HepG2 (cell line): ENCODE measurements at regions not wholly inside any gene's neighbourhood (a gene's known extent, or its start where the extent isn't known, plus 50 kb on each side); places are given as distances from the start of the nearest gene placed in this dataset.

ENCODE experiments used
- ATAC-seq: fragments of 200-7000 bp; cut with Tn5 transposase; 3 replicates; pipeline ENCODE4 v1.9.1; 2020; ENCODE audit warnings: mild to moderate bottlenecking, moderate library complexity
- BruUV-seq: library from RNA; stranded (reverse); fragments of 400-500 nt; replicated peaks from 2 replicates; lab custom pipeline; 2021; lab: Mats Ljungman, UMichigan
- CTCF ChIA-PET: fragments of 300-600 bp; formaldehyde crosslinking; extraction: SDS; loops from one replicate; lab custom pipeline; 2021; ENCODE audit warnings: low total read pairs, inconsistent platforms, low intra/inter-chr PET ratio; lab: Yijun Ruan, JAX
- POLR2A ChIA-PET: fragments of 350-600 bp; sonication (Branson Sonifier 250); formaldehyde crosslinking; loops from one replicate; lab custom pipeline; 2020; ENCODE audit warnings: antibody characterized with exemption, inconsistent platforms; lab: Yijun Ruan, JAX
- DNase-seq: peaks from one replicate; pipeline ENCODE4 v3.0.0-alpha.2; 2015; ENCODE audit warnings: low spot score
- FAIRE-seq: peaks from 3 replicates; lab custom pipeline; 2011; peaks lifted over from hg19 to GRCh38; lab: Jason Lieb, UNC
- H2AFZ ChIP-seq: one replicate; pipeline ENCODE4 v1.6.1; 2011; ENCODE audit warnings: low read length, inconsistent platforms
- H3K27ac ChIP-seq: fragments of 300-600 bp; 3 replicates; pipeline ENCODE4 v1.8.0; 2011; ENCODE audit warnings: mixed run types, mild to moderate bottlenecking, mixed read lengths, low read length, inconsistent platforms; ENCODE audit not compliant: insufficient read depth; ENCODE audit errors: extremely low read length
- H3K27me3 ChIP-seq, 2 experiments: fragments of 200-600 bp in 1 of 2; 2 replicates in 1 of 2; 3 replicates in 1 of 2; pipeline versions ENCODE4 v1.6.0 to v1.8.0; 2011; ENCODE audit warnings: low read length in 2 of 2, mild to moderate bottlenecking in 2 of 2, moderate library complexity in 2 of 2, inconsistent platforms in 1 of 2; ENCODE audit not compliant: insufficient read depth in 2 of 2, control insufficient read depth in 1 of 2
- H3K36me3 ChIP-seq, 2 experiments: fragments of 200-600 bp in 1 of 2; replicated peaks in 1 of 2; 2 replicates in 1 of 2; 3 replicates in 1 of 2; pipeline versions ENCODE4 v1.5.1 to v1.8.0; 2011; ENCODE audit warnings: low read length in 2 of 2, inconsistent platforms in 1 of 2; ENCODE audit not compliant: insufficient read depth in 2 of 2, control insufficient read depth in 1 of 2
- H3K4me1 ChIP-seq: 2 replicates; pipeline ENCODE4 v1.5.1; 2012; ENCODE audit warnings: low read length, inconsistent platforms; ENCODE audit not compliant: insufficient read depth
- H3K4me2 ChIP-seq: 2 replicates; pipeline ENCODE4 v1.6.0; 2011; ENCODE audit warnings: low read depth, low read length, inconsistent platforms
- H3K4me3 ChIP-seq, 3 experiments: fragments of 200-600 bp in 1 of 3; sonication (generic), shearing (Covaris generic) in 1 of 3; replicated peaks in 1 of 3; 2 replicates each; pipeline ENCODE4 v1.5.1; 2011 to 2016; ENCODE audit warnings: low read length in 3 of 3, inconsistent platforms in 2 of 3, low read depth in 2 of 3, mild to moderate bottlenecking in 2 of 3, control low read depth in 1 of 3, mixed read lengths in 1 of 3; ENCODE audit not compliant: insufficient read depth in 1 of 3
- H3K79me2 ChIP-seq: one replicate; pipeline ENCODE4 v1.6.1; 2011; ENCODE audit warnings: low read length, inconsistent platforms; ENCODE audit not compliant: insufficient read depth
- H3K9ac ChIP-seq: 2 replicates; pipeline ENCODE4 v1.6.0; 2011; ENCODE audit warnings: mild to moderate bottlenecking, low read depth, low read length, inconsistent platforms; ENCODE audit not compliant: insufficient read depth
- H3K9me3 ChIP-seq: 2 replicates; pipeline ENCODE4 v1.5.1; 2012; ENCODE audit warnings: mild to moderate bottlenecking, low read length
- H4K20me1 ChIP-seq: 2 replicates; pipeline ENCODE4 v1.6.0; 2011; ENCODE audit warnings: inconsistent platforms, mild to moderate bottlenecking, low read length, moderate library complexity; ENCODE audit not compliant: insufficient read depth
- ARID5B ChIP-seq: IDR thresholded peaks from 2 replicates; pipeline ENCODE4 v1.4.0; 2020; ENCODE audit warnings: mild to moderate bottlenecking, missing genetic modification reagents
- FOXJ3 ChIP-seq: sonication (generic); formaldehyde crosslinking; IDR thresholded peaks from 2 replicates; pipeline ENCODE4 v1.4.0; 2020; ENCODE audit warnings: missing genetic modification reagents, mild to moderate bottlenecking, borderline replicate concordance
- GMEB1 ChIP-seq: sonication (generic); formaldehyde crosslinking; IDR thresholded peaks from 2 replicates; pipeline ENCODE4 v1.5.1; 2020; ENCODE audit warnings: missing genetic modification reagents, mild to moderate bottlenecking, borderline replicate concordance
- POLR2G ChIP-seq: fragments of 200-400 bp; formaldehyde crosslinking; IDR thresholded peaks from 2 replicates; pipeline ENCODE4 v1.6.1; 2018; ENCODE audit warnings: mild to moderate bottlenecking, low read depth, low read length, moderate library complexity
- SMARCE1 ChIP-seq: fragments of 450-650 bp; IDR thresholded peaks from 2 replicates; pipeline ENCODE4 v1.6.1; 2017; ENCODE audit warnings: borderline replicate concordance
- TGIF2 ChIP-seq: IDR thresholded peaks from 2 replicates; pipeline ENCODE4 v1.6.1; 2016; ENCODE audit warnings: control low read depth, missing compliant biosample characterization
- ZBTB39 ChIP-seq: sonication (generic); formaldehyde crosslinking; IDR thresholded peaks from 2 replicates; pipeline ENCODE4 v1.5.0; 2020; ENCODE audit warnings: missing genetic modification reagents
- ZNF331 ChIP-seq: sonication (generic); formaldehyde crosslinking; IDR thresholded peaks from 2 replicates; pipeline ENCODE4 v1.4.0; 2020; ENCODE audit warnings: missing genetic modification reagents
- ZNF615 ChIP-seq: sonication (generic); formaldehyde crosslinking; IDR thresholded peaks from 2 replicates; pipeline ENCODE4 v1.5.0; 2020; ENCODE audit warnings: mild to moderate bottlenecking, missing genetic modification reagents, borderline replicate concordance
- ZNF790 ChIP-seq: sonication (generic); formaldehyde crosslinking; IDR thresholded peaks from 2 replicates; pipeline ENCODE4 v1.8.0; 2022; ENCODE audit warnings: missing genetic modification reagents, mild to moderate bottlenecking, borderline replicate concordance
- WGBS: methylation state at CpG from one replicate; pipeline ENCODE4 v1.1.6; 2017; ENCODE audit warnings: low lambda C conversion rate; 5-methylcytosine and 5-hydroxymethylcytosine counted together
- in situ Hi-C: cut with HindIII; loops from 2 replicates; pipeline ENCODE4 v1.10.0; 2017; ENCODE audit warnings: low pct_unique_long_range_greater_than_20kb; ENCODE audit not compliant: extremely low pct_ligation_motif_present
- intact Hi-C: fragments of 100-400 bp; cut with micrococcal nuclease; formaldehyde crosslinking; loops from one replicate; pipeline ENCODE4 v1.10.0; 2022; ENCODE audit not compliant: unreplicated experiment

GRCh38 chr6:66900133-66901083, 1193.4 kb upstream of the EYS start:
- in situ Hi-C loops: no loop called here
- BruUV-seq: no TSS peak
- H3K36me3 ChIP-seq: no peaks in the 10 kb centered on the region
- FAIRE-seq (no peak), ATAC-seq (no peak), DNase-seq (no peak)
- peaks cover 29% of the 10 kb centered on the region for H3K9me3 ChIP-seq
- WGBS: 9% methylated on average over 8 of the region's 8 CpGs
- H3K4me2 ChIP-seq: no peak overlapping the region
- ChIA-PET CTCF (no interaction called here), POLR2A (no interaction called here)
- no peak overlapping the region for H3K4me3 ChIP-seq
- no peaks in the 10 kb centered on the region for H3K27me3 ChIP-seq
- intact Hi-C loops: no loop called here
- H3K79me2 ChIP-seq: no peaks in the 10 kb centered on the region
- H3K9ac ChIP-seq: no peak overlapping the region
- H4K20me1 ChIP-seq: no peaks in the 10 kb centered on the region
- no peak overlapping the region for H3K27ac ChIP-seq
- H3K4me1 ChIP-seq: no peaks in the 10 kb centered on the region
- no peak overlapping the region for H2AFZ ChIP-seq
- TF ChIP-seq FOXJ3 (no peak), ZBTB39 (CRISPR knock-in tag) (no peak), ZNF615 (CRISPR knock-in tag) (no peak), ZNF331 (CRISPR knock-in tag) (no peak), ZNF790 (CRISPR knock-in tag) (no peak), POLR2G (no peak), SMARCE1 (no peak), ARID5B (no peak), TGIF2 (CRISPR knock-in tag) (no peak), GMEB1 (CRISPR knock-in tag) (no peak)
